Hepatocyte (in vitro differentiated cells): ENCODE measurements at regions not wholly inside any gene's neighbourhood (a gene's known extent, or its start where the extent isn't known, plus 50 kb on each side); places are given as distances from the start of the nearest gene placed in this dataset.

Experiments
- DNase-seq: peaks from one replicate; pipeline ENCODE4 v3.0.0-alpha.2; 2016; ENCODE audit warnings: low spot score
- H2AFZ ChIP-seq: fragments of 200-600 bp; sonication (generic); 2 replicates; pipeline ENCODE4 v1.6.0; 2016; ENCODE audit warnings: antibody characterized with exemption, mild to moderate bottlenecking
- H3K27ac ChIP-seq: fragments of 200-600 bp; sonication (generic); 2 replicates; pipeline ENCODE4 v1.5.1; 2016; ENCODE audit warnings: mild to moderate bottlenecking
- H3K27me3 ChIP-seq: fragments of 200-600 bp; sonication (generic); 2 replicates; pipeline ENCODE4 v1.6.1; 2016
- H3K36me3 ChIP-seq: fragments of 200-600 bp; sonication (generic); replicated peaks from 2 replicates; pipeline ENCODE4 v1.5.1; 2016; ENCODE audit warnings: low read depth; ENCODE audit not compliant: insufficient read depth
- H3K4me1 ChIP-seq: fragments of 200-600 bp; sonication (generic); 2 replicates; pipeline ENCODE4 v1.5.1; 2016; ENCODE audit warnings: mild to moderate bottlenecking, moderate library complexity; ENCODE audit not compliant: insufficient read depth
- H3K4me2 ChIP-seq: fragments of 200-600 bp; sonication (generic); 2 replicates; pipeline ENCODE4 v1.6.0; 2016
- H3K4me3 ChIP-seq: fragments of 200-600 bp; sonication (generic); 2 replicates; pipeline ENCODE4 v1.5.1; 2016; ENCODE audit warnings: mild to moderate bottlenecking
- H3K79me2 ChIP-seq: fragments of 200-600 bp; sonication (generic); 2 replicates; pipeline ENCODE4 v1.6.0; 2017; ENCODE audit warnings: mild to moderate bottlenecking
- H3K9me2 ChIP-seq: fragments of 200-600 bp; sonication (generic); replicated peaks from 2 replicates; pipeline ENCODE4 v1.6.0; 2017; ENCODE audit warnings: mild to moderate bottlenecking; ENCODE audit not compliant: insufficient read depth
- H3K9me3 ChIP-seq: fragments of 200-600 bp; sonication (generic); 2 replicates; pipeline ENCODE4 v1.5.1; 2016; ENCODE audit warnings: low read depth, mild to moderate bottlenecking
- H4K20me1 ChIP-seq: fragments of 200-600 bp; sonication (generic); 2 replicates; pipeline ENCODE4 v1.6.0; 2016; ENCODE audit warnings: mild to moderate bottlenecking; ENCODE audit not compliant: insufficient read depth, poor library complexity, severe bottlenecking
- EZH2 ChIP-seq: fragments of 200-600 bp; sonication (generic); IDR thresholded peaks from 2 replicates; pipeline ENCODE4 v1.6.1; 2016; ENCODE audit warnings: antibody characterized with exemption, mild to moderate bottlenecking, borderline replicate concordance
- EZH2phosphoT487 ChIP-seq: fragments of 200-600 bp; sonication (generic); IDR thresholded peaks from one replicate; pipeline ENCODE4 v1.6.1; 2018; ENCODE audit warnings: antibody characterized with exemption, mild to moderate bottlenecking, low read depth, moderate library complexity; ENCODE audit not compliant: unreplicated experiment, severe bottlenecking
- WGBS: methylation state at CpG from one replicate; pipeline ENCODE4 v1.1.6; 2016; ENCODE audit warnings: low lambda C conversion rate; ENCODE audit errors: missing lambda C conversion rate; 5-methylcytosine and 5-hydroxymethylcytosine counted together
- TF ChIP-seq, protein P1 (sequence below): fragments of 200-600 bp; sonication (generic); IDR thresholded peaks from 2 replicates; pipeline ENCODE4 v1.5.1; 2016; ENCODE audit warnings: antibody characterized with exemption, mild to moderate bottlenecking; ENCODE audit not compliant: poor library complexity

DNA sequence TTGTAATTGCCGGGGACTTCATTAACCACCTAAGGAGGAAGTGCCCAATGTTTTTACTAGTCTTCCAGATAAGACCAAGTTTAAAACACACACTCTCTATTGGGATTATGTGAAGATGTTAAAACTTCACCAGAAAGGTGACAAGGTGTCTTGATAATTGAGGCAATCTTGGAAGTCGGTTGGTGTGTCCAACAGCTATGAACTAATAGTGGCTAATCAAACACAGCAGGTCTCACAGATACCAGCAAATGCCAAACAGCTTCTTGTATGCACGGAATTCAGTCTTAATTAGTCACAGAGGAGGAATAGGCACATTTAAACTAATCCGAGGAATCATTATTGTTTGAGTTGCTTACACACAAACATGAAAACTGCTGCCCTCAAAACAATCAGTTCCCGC is 214.5 kb downstream of the SEC61B start:
- no peaks in the 10 kb centered on the region for H3K9me2 ChIP-seq

DNA sequence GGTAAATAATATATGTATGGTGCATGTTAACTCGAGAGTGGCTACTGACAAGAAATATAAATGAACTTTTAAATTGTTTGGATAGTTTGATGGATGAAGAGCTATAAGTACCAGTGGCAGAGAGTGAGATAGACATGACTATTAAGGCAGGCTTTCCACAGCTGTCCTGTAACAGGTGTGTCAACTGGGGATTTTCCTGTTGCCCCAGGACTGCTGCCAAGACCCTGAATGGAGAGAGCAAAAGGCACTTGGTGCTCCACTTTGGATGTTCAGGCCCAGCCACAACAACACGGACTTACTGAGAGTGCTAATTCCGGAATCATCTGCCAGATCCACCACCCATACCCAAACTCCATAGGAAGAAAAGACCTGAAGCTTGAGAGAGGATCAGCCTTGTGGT is 215.1 kb downstream of the SEC61B start:
- 86% methylated on average over 3 of the region's 3 CpGs for WGBS
- DNase-seq = no peak
- H3K79me2 ChIP-seq = no peaks in the 10 kb centered on the region

More for the DNA sequence above, 214.5 kb downstream of the SEC61B start:
- 73% methylated on average over 5 of the region's 5 CpGs for WGBS
- H3K9me3 ChIP-seq = no peaks in the 10 kb centered on the region
- no peaks in the 10 kb centered on the region for H3K27me3 ChIP-seq
- TF ChIP-seq, protein P1, sequence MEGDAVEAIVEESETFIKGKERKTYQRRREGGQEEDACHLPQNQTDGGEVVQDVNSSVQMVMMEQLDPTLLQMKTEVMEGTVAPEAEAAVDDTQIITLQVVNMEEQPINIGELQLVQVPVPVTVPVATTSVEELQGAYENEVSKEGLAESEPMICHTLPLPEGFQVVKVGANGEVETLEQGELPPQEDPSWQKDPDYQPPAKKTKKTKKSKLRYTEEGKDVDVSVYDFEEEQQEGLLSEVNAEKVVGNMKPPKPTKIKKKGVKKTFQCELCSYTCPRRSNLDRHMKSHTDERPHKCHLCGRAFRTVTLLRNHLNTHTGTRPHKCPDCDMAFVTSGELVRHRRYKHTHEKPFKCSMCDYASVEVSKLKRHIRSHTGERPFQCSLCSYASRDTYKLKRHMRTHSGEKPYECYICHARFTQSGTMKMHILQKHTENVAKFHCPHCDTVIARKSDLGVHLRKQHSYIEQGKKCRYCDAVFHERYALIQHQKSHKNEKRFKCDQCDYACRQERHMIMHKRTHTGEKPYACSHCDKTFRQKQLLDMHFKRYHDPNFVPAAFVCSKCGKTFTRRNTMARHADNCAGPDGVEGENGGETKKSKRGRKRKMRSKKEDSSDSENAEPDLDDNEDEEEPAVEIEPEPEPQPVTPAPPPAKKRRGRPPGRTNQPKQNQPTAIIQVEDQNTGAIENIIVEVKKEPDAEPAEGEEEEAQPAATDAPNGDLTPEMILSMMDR = no peak
- no peak for TF ChIP-seq EZH2phosphoT487
- TF ChIP-seq EZH2 = no peak
- H3K4me1 ChIP-seq = peaks cover 8% of the 10 kb centered on the region
- no peak overlapping the region for H3K27ac ChIP-seq
- no peaks in the 10 kb centered on the region for H4K20me1 ChIP-seq
- DNase-seq = no peak
- H3K79me2 ChIP-seq = no peaks in the 10 kb centered on the region
- no peaks in the 10 kb centered on the region for H3K36me3 ChIP-seq
- H2AFZ ChIP-seq = no peak overlapping the region
- no peak overlapping the region for H3K4me3 ChIP-seq
- no peak overlapping the region for H3K4me2 ChIP-seq

DNA sequence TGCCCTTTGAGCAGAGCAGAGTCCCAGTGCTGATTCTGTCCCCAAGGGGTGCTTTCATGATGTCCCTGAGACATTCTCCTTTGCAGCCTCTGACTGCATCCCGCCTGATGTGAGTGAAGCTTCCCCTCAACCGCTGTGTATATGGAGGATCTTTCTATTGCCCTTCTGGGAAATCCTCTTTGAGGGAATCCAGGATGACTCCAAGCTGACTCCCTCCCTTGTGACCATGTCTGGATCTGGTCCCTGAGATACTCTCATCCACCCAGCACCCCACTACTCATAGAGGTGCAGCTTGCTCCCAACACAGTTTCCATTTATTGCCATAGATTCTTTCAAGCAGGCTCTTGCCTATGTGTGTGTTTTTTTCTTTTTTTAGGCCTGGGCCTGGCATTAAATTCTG is 216.5 kb downstream of the SEC61B start:
- Histone ChIP-seq H3K27me3 (no peaks in the 10 kb centered on the region), H3K4me1 (peaks cover 8% of the 10 kb centered on the region), H3K4me3 (no peak overlapping the region), H3K27ac (no peak overlapping the region), H3K4me2 (no peak overlapping the region), H2AFZ (no peak overlapping the region), H3K9me2 (no peaks in the 10 kb centered on the region), H3K9me3 (no peaks in the 10 kb centered on the region), H4K20me1 (no peaks in the 10 kb centered on the region), H3K36me3 (no peaks in the 10 kb centered on the region), H3K79me2 (no peaks in the 10 kb centered on the region)
- WGBS = 90% methylated on average over 2 of the region's 2 CpGs
- DNase-seq = no peak
- TF ChIP-seq, protein P1 = no peak

More for the DNA sequence above, 215.1 kb downstream of the SEC61B start:
- Histone ChIP-seq H3K4me3 (no peak overlapping the region), H3K36me3 (no peaks in the 10 kb centered on the region), H2AFZ (no peak overlapping the region), H3K4me1 (peaks cover 8% of the 10 kb centered on the region), H3K9me3 (no peaks in the 10 kb centered on the region), H3K27me3 (no peaks in the 10 kb centered on the region), H3K4me2 (no peak overlapping the region), H4K20me1 (no peaks in the 10 kb centered on the region), H3K9me2 (no peaks in the 10 kb centered on the region), H3K27ac (no peak overlapping the region)
- TF ChIP-seq EZH2phosphoT487 (no peak), EZH2 (no peak)
- TF ChIP-seq, protein P1 = no peak

DNA sequence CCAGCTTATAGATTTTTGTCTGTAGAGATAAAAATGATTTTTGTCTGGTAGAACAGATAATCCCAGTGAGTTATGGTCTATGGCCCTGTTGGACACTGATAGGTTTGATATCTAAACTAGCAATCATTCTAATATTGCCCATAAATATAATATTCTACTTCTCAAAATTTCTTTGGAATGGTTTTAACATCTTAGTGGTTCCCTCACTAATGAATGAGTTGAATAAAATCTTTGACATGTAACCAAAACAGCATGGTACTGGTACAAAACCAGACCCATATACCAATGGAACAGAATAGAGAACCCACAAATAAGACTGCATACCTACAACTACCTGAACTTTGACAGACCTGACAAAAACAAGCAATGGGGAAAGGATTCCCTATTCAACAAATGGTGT is 219.7 kb downstream of the SEC61B start:
- H3K79me2 ChIP-seq = no peaks in the 10 kb centered on the region
- no peaks in the 10 kb centered on the region for H3K9me2 ChIP-seq
- no peak overlapping the region for H3K4me3 ChIP-seq
- no peak for DNase-seq
- H3K36me3 ChIP-seq = no peaks in the 10 kb centered on the region
- H2AFZ ChIP-seq = no peak overlapping the region
- no peaks in the 10 kb centered on the region for H3K9me3 ChIP-seq
- H3K4me1 ChIP-seq = no peaks in the 10 kb centered on the region
- no peak overlapping the region for H3K27ac ChIP-seq
- no peaks in the 10 kb centered on the region for H3K27me3 ChIP-seq
- H4K20me1 ChIP-seq = no peaks in the 10 kb centered on the region
- TF ChIP-seq EZH2phosphoT487 (no peak), EZH2 (no peak)
- TF ChIP-seq, protein P1 = no peak
- H3K4me2 ChIP-seq = no peak overlapping the region
